NCI-H82 treated with DMSO at 0.1 percent for 48 hours (cell line): ENCODE measurements at regions not wholly inside any gene's neighbourhood (a gene's known extent, or its start where the extent isn't known, plus 50 kb on each side); places are given as distances from the start of the nearest gene placed in this dataset.

ENCODE experiments used
- DNase-seq: peaks from one replicate; lab custom pipeline; 2025; ENCODE audit not compliant: unreplicated experiment; lab: John Stamatoyannopoulos, UW

DNA sequence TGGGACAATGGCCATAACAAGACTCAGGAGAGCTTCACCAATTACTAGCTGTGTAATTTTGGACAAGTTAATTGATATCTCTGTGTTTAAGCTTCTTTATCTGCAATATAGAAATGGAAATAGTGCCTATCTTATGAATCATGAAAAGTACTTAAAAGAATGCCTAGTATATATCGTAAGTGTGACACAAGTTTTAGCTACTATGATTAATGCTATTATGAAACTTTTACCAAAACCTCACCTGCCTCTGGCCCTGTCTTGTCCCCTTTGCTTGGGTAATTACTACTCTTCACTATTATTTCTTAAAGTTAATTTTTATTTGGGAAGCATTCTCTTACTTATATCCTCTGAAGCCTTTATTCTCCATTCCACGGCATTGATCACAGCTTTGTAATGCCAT, 75.0 kb upstream of the NETO1 start:
- no peak for DNase-seq

DNA sequence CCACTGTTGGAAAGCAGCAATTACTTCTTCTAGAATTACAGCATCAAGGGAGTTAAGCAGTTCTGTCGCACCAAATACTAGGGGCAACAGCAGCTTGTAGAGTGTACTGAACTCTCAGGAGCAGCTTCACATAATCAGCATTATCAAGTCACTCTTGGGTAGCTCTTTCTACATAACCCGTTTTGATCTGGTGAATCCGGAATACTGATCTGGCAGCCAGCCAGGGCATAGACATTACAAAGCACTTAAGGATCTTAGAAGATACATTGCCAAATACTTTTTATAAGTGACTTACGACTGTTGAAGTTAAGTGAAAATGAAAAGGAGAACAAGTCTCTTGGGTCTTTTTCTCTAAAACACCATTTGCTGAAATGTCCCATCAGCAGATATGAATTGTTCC, 73.2 kb upstream of the NETO1 start:
- DNase-seq: no peak

DNA sequence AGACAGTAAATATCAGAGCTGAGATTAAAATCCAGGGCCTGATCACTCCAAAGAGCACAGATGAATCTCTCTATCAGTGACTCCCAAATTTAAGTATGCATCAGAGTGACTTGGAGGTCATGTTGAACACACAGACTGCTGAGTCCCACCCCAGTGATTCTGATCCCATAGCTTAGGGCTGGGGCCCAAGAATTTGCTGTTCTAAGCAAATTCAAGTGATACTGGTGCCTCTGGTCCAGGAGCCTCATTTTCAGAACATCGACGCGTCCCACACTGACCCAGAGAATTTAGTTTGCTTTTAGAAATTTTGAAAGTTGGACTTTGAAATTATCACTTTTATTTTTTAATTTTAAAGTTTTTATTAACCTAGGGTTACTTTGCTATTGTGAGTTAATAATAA, 72.7 kb upstream of the NETO1 start:
- no peak for DNase-seq

DNA sequence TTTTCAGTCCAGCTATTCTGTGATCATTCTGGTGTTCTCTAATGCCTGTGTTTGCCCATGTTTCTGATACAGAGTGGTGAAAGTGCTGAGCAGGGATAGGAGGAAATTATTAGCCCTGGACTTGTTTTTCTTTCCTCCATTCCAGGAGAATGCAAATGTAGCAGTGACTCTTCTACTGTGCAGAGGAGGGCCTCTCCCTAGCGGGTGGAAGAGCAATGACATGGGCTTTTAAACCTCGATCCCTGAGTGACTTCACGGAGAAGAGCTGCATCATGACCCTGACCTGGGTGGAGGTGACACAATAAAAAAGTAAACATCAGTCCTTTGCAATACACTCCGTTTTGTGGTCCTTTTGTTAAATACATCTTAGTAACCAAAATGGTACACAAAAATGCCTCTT, 68.0 kb upstream of the NETO1 start:
- DNase-seq: no peak

DNA sequence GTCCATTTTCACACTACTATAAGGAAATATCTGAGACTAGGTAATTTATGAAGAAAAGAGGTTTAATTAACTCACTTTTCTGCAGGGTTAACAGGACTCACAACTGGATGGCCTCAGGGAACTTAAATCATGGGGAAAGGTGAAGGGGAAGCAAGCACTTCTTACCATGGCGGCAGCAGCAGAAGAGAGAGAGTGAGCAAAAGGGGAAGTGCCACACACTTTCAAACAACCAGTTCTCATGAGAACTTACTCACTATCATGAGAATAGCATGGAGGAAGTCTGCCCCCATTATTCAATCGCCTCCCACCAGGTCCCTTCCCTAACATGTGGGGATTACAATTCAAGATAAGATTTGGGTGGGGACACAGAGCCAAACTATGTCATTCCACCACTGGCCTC, 55.1 kb upstream of the NETO1 start:
- no peak for DNase-seq
